NCI-H128 (cell line): ENCODE measurements at regions not wholly inside any gene's neighbourhood (a gene's known extent, or its start where the extent isn't known, plus 50 kb on each side); places are given as distances from the start of the nearest gene placed in this dataset.

ENCODE experiments used
- DNase-seq: peaks from one replicate; lab custom pipeline; 2025; ENCODE audit not compliant: unreplicated experiment; lab: John Stamatoyannopoulos, UW

- DNase-seq: no peak
These were observed 197.7 kb downstream of the MTX2 start for GRCh38 chr2:176466918-176467452.

GRCh38 chr2:176467595-176467994 lies 198.4 kb downstream of the MTX2 start:
- no peak for DNase-seq

GRCh38 chr2:176468457-176469113 lies 199.3 kb downstream of the MTX2 start:
- no peak for DNase-seq

GRCh38 chr2:176470713-176471112 lies 201.5 kb downstream of the MTX2 start:
- no peak for DNase-seq

- DNase-seq: no peak
These were observed 202.7 kb downstream of the MTX2 start for GRCh38 chr2:176471949-176472348.

- no peak for DNase-seq
These were observed 203.9 kb downstream of the MTX2 start for GRCh38 chr2:176473177-176473576.

GRCh38 chr2:176473851-176474250 lies 204.6 kb downstream of the MTX2 start:
- no peak for DNase-seq

GRCh38 chr2:176477336-176477735 lies 208.1 kb downstream of the MTX2 start:
- DNase-seq: no peak

GRCh38 chr2:176479961-176480360 lies 210.7 kb downstream of the MTX2 start:
- no peak for DNase-seq

GRCh38 chr2:176482107-176482506 lies 212.9 kb downstream of the MTX2 start:
- DNase-seq: no peak

- DNase-seq: no peak
These were observed 214.2 kb downstream of the MTX2 start for GRCh38 chr2:176483476-176483875.

GRCh38 chr2:176483901-176484568 lies 214.8 kb downstream of the MTX2 start:
- DNase-seq: no peak

- no peak for DNase-seq
These were observed 215.6 kb downstream of the MTX2 start for GRCh38 chr2:176484838-176485237.

- no peak for DNase-seq
These were observed 219.2 kb downstream of the MTX2 start for GRCh38 chr2:176488431-176488830.

- no peak for DNase-seq
These were observed 221.0 kb downstream of the MTX2 start for GRCh38 chr2:176490061-176490861.

GRCh38 chr2:176491172-176491904 lies 222.1 kb downstream of the MTX2 start:
- DNase-seq: no peak

GRCh38 chr2:176492583-176492982 lies 223.3 kb downstream of the MTX2 start:
- no peak for DNase-seq

GRCh38 chr2:176493226-176493825 lies 224.1 kb downstream of the MTX2 start:
- no peak for DNase-seq

- no peak for DNase-seq
These were observed 224.7 kb downstream of the MTX2 start for GRCh38 chr2:176493909-176494308.

GRCh38 chr2:176494949-176495353 lies 225.7 kb downstream of the MTX2 start:
- no peak for DNase-seq

- DNase-seq: no peak
These were observed 226.6 kb downstream of the MTX2 start for GRCh38 chr2:176495826-176496225.
